ENCODE measurements at regions not wholly inside any gene's neighbourhood (a gene's known extent, or its start where the extent isn't known, plus 50 kb on each side); places are given as distances from the start of the nearest gene placed in this dataset.

DNA sequence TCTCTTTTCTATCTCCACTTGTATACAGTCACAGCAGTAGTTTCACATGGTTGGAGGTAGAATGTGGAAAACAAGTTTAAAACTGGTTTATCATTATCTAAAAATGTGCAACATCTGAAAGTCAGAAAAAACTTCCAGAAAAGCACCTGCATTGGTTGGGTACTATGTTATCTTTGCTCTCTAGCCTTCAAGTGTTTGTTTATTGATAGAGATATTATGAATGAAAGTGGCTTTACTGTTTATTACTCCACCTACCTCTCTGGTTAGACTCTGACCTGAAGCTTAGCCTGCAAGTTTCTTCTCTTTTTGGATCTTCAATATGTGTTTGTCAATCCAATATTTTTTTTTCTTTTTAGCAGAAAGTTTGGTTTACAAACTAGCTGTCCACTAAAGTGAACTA lies 2161.4 kb upstream of the RAG2 start:
- no peak for TF ChIP-seq EZH2 (IDR thresholded peaks at IDR 0.05; ENCODE audit: insufficient read depth, poor library complexity, severe bottlenecking)
- no peak for TF ChIP-seq EZH2phosphoT487 (IDR thresholded peaks at IDR 0.05; ENCODE audit: insufficient read depth, low read depth)

Measured in GM23248 (cell line).